ENCODE measurements at regions not wholly inside any gene's neighbourhood (a gene's known extent, or its start where the extent isn't known, plus 50 kb on each side); places are given as distances from the start of the nearest gene placed in this dataset.

GRCh38 chr22:47739291-47740015 lies 977.0 kb downstream of the TBC1D22A start:
- Histone ChIP-seq H3K36me3 (ENCODE audit: insufficient read depth, low read length) (no peaks in the 10 kb centered on the region), H3K27ac (no peak overlapping the region), H3K9ac (ENCODE audit: insufficient read length) (no peak overlapping the region), H3K9me3 (ENCODE audit: low read depth, low read length) (no peaks in the 10 kb centered on the region), H3K4me3 (no peak overlapping the region)
- no peak for DNase-seq (ENCODE audit: low read depth, low spot score)
- TF ChIP-seq FOXP2 (optimal IDR thresholded peaks at IDR 0.05; ENCODE audit: control extremely low read depth, extremely low read length, insufficient read depth), result no peak
- no peak for TF ChIP-seq EZH2 (IDR thresholded peaks at IDR 0.05)
- no peak for TF ChIP-seq POLR2AphosphoS5 (IDR thresholded peaks at IDR 0.05; ENCODE audit: borderline replicate concordance, low read depth, low read length)

- no peak overlapping the region for H3K4me3 ChIP-seq
- no peak for TF ChIP-seq POLR2AphosphoS5 (IDR thresholded peaks at IDR 0.05; ENCODE audit: borderline replicate concordance, low read depth, low read length)
- no peak for TF ChIP-seq EZH2 (IDR thresholded peaks at IDR 0.05)
- no peak for TF ChIP-seq FOXP2 (optimal IDR thresholded peaks at IDR 0.05; ENCODE audit: control extremely low read depth, extremely low read length, insufficient read depth)
- no peaks in the 10 kb centered on the region for H3K9me3 ChIP-seq (ENCODE audit: low read depth, low read length)
- no peaks in the 10 kb centered on the region for H3K36me3 ChIP-seq (ENCODE audit: insufficient read depth, low read length)
- H3K27ac ChIP-seq, result no peak overlapping the region
- no peak for DNase-seq (ENCODE audit: low read depth, low spot score)
- H3K9ac ChIP-seq (ENCODE audit: insufficient read length), result no peak overlapping the region
Observed at GRCh38 chr22:47738472-47739013, 976.1 kb downstream of the TBC1D22A start.

GRCh38 chr22:47736186-47737034 lies 974.0 kb downstream of the TBC1D22A start:
- no peak for TF ChIP-seq FOXP2 (optimal IDR thresholded peaks at IDR 0.05; ENCODE audit: control extremely low read depth, extremely low read length, insufficient read depth)
- TF ChIP-seq POLR2AphosphoS5 (IDR thresholded peaks at IDR 0.05; ENCODE audit: borderline replicate concordance, low read depth, low read length), result no peak
- no peak for TF ChIP-seq EZH2 (IDR thresholded peaks at IDR 0.05)
- Histone ChIP-seq H3K4me3 (no peak overlapping the region), H3K36me3 (ENCODE audit: insufficient read depth, low read length) (no peaks in the 10 kb centered on the region), H3K9ac (ENCODE audit: insufficient read length) (no peak overlapping the region), H3K27ac (no peak overlapping the region), H3K9me3 (ENCODE audit: low read depth, low read length) (no peaks in the 10 kb centered on the region)
- DNase-seq (ENCODE audit: low read depth, low spot score), result no peak

GRCh38 chr22:47734511-47734910 lies 972.1 kb downstream of the TBC1D22A start:
- no peak overlapping the region for H3K27ac ChIP-seq
- no peaks in the 10 kb centered on the region; the same call in 1 of the 2 replicates for H3K9me3 ChIP-seq (ENCODE audit: low read depth, low read length)
- H3K36me3 ChIP-seq (ENCODE audit: insufficient read depth, low read length), result no peaks in the 10 kb centered on the region
- H3K4me3 ChIP-seq, result no peak overlapping the region
- TF ChIP-seq POLR2AphosphoS5 (IDR thresholded peaks at IDR 0.05; ENCODE audit: borderline replicate concordance, low read depth, low read length) (no peak), FOXP2 (optimal IDR thresholded peaks at IDR 0.05; ENCODE audit: control extremely low read depth, extremely low read length, insufficient read depth) (no peak), EZH2 (IDR thresholded peaks at IDR 0.05) (no peak)
- no peak overlapping the region for H3K9ac ChIP-seq (ENCODE audit: insufficient read length)
- DNase-seq (ENCODE audit: low read depth, low spot score), result no peak

GRCh38 chr22:47727641-47728040 lies 965.2 kb downstream of the TBC1D22A start:
- H3K36me3 ChIP-seq (ENCODE audit: insufficient read depth, low read length), result no peaks in the 10 kb centered on the region
- no peak overlapping the region for H3K4me3 ChIP-seq
- no peaks in the 10 kb centered on the region; the same call in 1 of the 2 replicates for H3K9me3 ChIP-seq (ENCODE audit: low read depth, low read length)
- DNase-seq (ENCODE audit: low read depth, low spot score), result no peak
- TF ChIP-seq EZH2 (IDR thresholded peaks at IDR 0.05), result no peak
- no peak for TF ChIP-seq FOXP2 (optimal IDR thresholded peaks at IDR 0.05; ENCODE audit: control extremely low read depth, extremely low read length, insufficient read depth)
- no peak for TF ChIP-seq POLR2AphosphoS5 (IDR thresholded peaks at IDR 0.05; ENCODE audit: borderline replicate concordance, low read depth, low read length)
- H3K27ac ChIP-seq, result no peak overlapping the region
- H3K9ac ChIP-seq (ENCODE audit: insufficient read length), result no peak overlapping the region

- H3K27ac ChIP-seq, result no peak overlapping the region
- H3K9me3 ChIP-seq (ENCODE audit: low read depth, low read length), result no peaks in the 10 kb centered on the region
- TF ChIP-seq POLR2AphosphoS5 (IDR thresholded peaks at IDR 0.05; ENCODE audit: borderline replicate concordance, low read depth, low read length) (no peak), FOXP2 (optimal IDR thresholded peaks at IDR 0.05; ENCODE audit: control extremely low read depth, extremely low read length, insufficient read depth) (no peak), EZH2 (IDR thresholded peaks at IDR 0.05) (no peak)
- H3K36me3 ChIP-seq (ENCODE audit: insufficient read depth, low read length), result no peaks in the 10 kb centered on the region
- no peak overlapping the region for H3K4me3 ChIP-seq
- H3K9ac ChIP-seq (ENCODE audit: insufficient read length), result no peak overlapping the region
- DNase-seq (ENCODE audit: low read depth, low spot score), result no peak
Observed at GRCh38 chr22:47724751-47725150, 962.3 kb downstream of the TBC1D22A start.

GRCh38 chr22:47724030-47724429 lies 961.6 kb downstream of the TBC1D22A start:
- no peak overlapping the region for H3K4me3 ChIP-seq
- no peak overlapping the region for H3K9ac ChIP-seq (ENCODE audit: insufficient read length)

GRCh38 chr22:47718337-47718736 lies 955.9 kb downstream of the TBC1D22A start:
- no peak overlapping the region for H3K27ac ChIP-seq

More at GRCh38 chr22:47724030-47724429, 961.6 kb downstream of the TBC1D22A start:
- no peak for DNase-seq (ENCODE audit: low read depth, low spot score)
- H3K36me3 ChIP-seq (ENCODE audit: insufficient read depth, low read length), result no peaks in the 10 kb centered on the region
- no peak for TF ChIP-seq EZH2 (IDR thresholded peaks at IDR 0.05)
- no peak for TF ChIP-seq POLR2AphosphoS5 (IDR thresholded peaks at IDR 0.05; ENCODE audit: borderline replicate concordance, low read depth, low read length)
- TF ChIP-seq FOXP2 (optimal IDR thresholded peaks at IDR 0.05; ENCODE audit: control extremely low read depth, extremely low read length, insufficient read depth), result no peak
- no peak overlapping the region for H3K27ac ChIP-seq
- H3K9me3 ChIP-seq (ENCODE audit: low read depth, low read length), result no peaks in the 10 kb centered on the region

More at GRCh38 chr22:47718337-47718736, 955.9 kb downstream of the TBC1D22A start:
- no peaks in the 10 kb centered on the region for H3K36me3 ChIP-seq (ENCODE audit: insufficient read depth, low read length)
- H3K9me3 ChIP-seq (ENCODE audit: low read depth, low read length), result no peaks in the 10 kb centered on the region
- no peak overlapping the region for H3K4me3 ChIP-seq
- DNase-seq (ENCODE audit: low read depth, low spot score), result no peak
- TF ChIP-seq EZH2 (IDR thresholded peaks at IDR 0.05) (no peak), POLR2AphosphoS5 (IDR thresholded peaks at IDR 0.05; ENCODE audit: borderline replicate concordance, low read depth, low read length) (no peak), FOXP2 (optimal IDR thresholded peaks at IDR 0.05; ENCODE audit: control extremely low read depth, extremely low read length, insufficient read depth) (no peak)
- no peak overlapping the region for H3K9ac ChIP-seq (ENCODE audit: insufficient read length)
